ENCODE measurements at regions not wholly inside any gene's neighbourhood (a gene's known extent, or its start where the extent isn't known, plus 50 kb on each side); places are given as distances from the start of the nearest gene placed in this dataset.

GRCh38 chr3:190194506-190194905 is 73.8 kb upstream of the P3H2 start (continued):
- TF ChIP-seq ZBTB33 (IDR thresholded peaks at IDR 0.05) (no peak), ESRRA (IDR thresholded peaks at IDR 0.05; ENCODE audit: low read length) (no peak), IKZF1 (conservative IDR thresholded peaks at IDR 0.05) (no peak), TCF12 (IDR thresholded peaks at IDR 0.05; ENCODE audit: low read depth, low read length) (no peak), NR2C2 (IDR thresholded peaks at IDR 0.05; ENCODE audit: borderline replicate concordance, control insufficient read depth, insufficient read length, low read depth) (no peak), ZBED1 (IDR thresholded peaks at IDR 0.05; ENCODE audit: borderline replicate concordance) (no peak)

- peak; percentile 75 for ATAC-seq
- Histone ChIP-seq H3K27ac (ENCODE audit: control insufficient read depth, insufficient read depth) (no peak overlapping the region), H3K9me3 (replicated peaks; ENCODE audit: control insufficient read depth, insufficient read depth, low read length) (no peaks in the 10 kb centered on the region)
- TF ChIP-seq GABPA (IDR thresholded peaks at IDR 0.05; ENCODE audit: low read depth) (no peak), CHD2 (IDR thresholded peaks at IDR 0.05; ENCODE audit: borderline replicate concordance, low read depth, low read length) (no peak), TCF12 (IDR thresholded peaks at IDR 0.05; ENCODE audit: low read depth, low read length) (no peak), NFIC (IDR thresholded peaks at IDR 0.05; ENCODE audit: low read depth, low read length) (no peak), STAT3 (IDR thresholded peaks at IDR 0.05; ENCODE audit: low read depth, low read length) (no peak), CHD1 (IDR thresholded peaks at IDR 0.05; ENCODE audit: low read depth, low read length) (no peak), CUX1 (IDR thresholded peaks at IDR 0.05; ENCODE audit: insufficient replicate concordance, low read depth, low read length) (no peak), ATF2 (IDR thresholded peaks at IDR 0.05; ENCODE audit: low read length) (no peak), SIX5 (IDR thresholded peaks at IDR 0.05; ENCODE audit: low read depth, low read length, severe bottlenecking) (no peak), HDGF (IDR thresholded peaks at IDR 0.05) (no peak)
Measured at GRCh38 chr3:190193210-190193609, 72.5 kb upstream of the P3H2 start.

More at GRCh38 chr3:190193210-190193609, 72.5 kb upstream of the P3H2 start:
- Histone ChIP-seq H4K20me1 (ENCODE audit: control insufficient read depth, insufficient read depth) (no peaks in the 10 kb centered on the region), H3K9ac (ENCODE audit: control insufficient read depth, insufficient read depth, low read length) (no peak overlapping the region), H3K36me3 (ENCODE audit: control insufficient read depth in 2 of 2, insufficient read depth in 2 of 2, low read length in 1 of 2) (no peaks in the 10 kb centered on the region), H2AFZ (ENCODE audit: control insufficient read depth, low read depth, low read length) (no peak overlapping the region), H3K4me2 (ENCODE audit: control insufficient read depth, insufficient read depth) (no peak overlapping the region), H3K4me1 (ENCODE audit: control insufficient read depth, insufficient read depth, low read length) (no peaks in the 10 kb centered on the region), H3K79me2 (ENCODE audit: control insufficient read depth, insufficient read depth, low read length) (no peaks in the 10 kb centered on the region), H3K27me3 (replicated peaks in 1 of 2; ENCODE audit: control insufficient read depth in 2 of 2, insufficient read depth in 2 of 2, low read length in 1 of 2) (no peaks in the 10 kb centered on the region), H3K4me3 (no peak overlapping the region)
- FAIRE-seq (no peak), DNase-seq (ENCODE audit: low read depth, low spot score) (no peak)
- ChIA-PET CTCF (interaction anchor here (0.9 to 1.7 kb wide), 2 partner anchors 106 to 225 kb away, joined by 3 read pairs; no protein-coding TSS in a partner anchor), POLR2A (interaction anchor here (1.0 kb wide), 1 partner anchor 11 kb away, joined by 3 read pairs; no protein-coding TSS in a partner anchor), RAD21 (ENCODE audit: unreplicated experiment) (interaction anchor here (1.0 to 2.2 kb wide), 4 partner anchors 8 to 92 kb away, joined by 3 to 5 read pairs (median 4); partner anchors contain the start of gene P3H2), SMC1A (ENCODE audit: uncharacterized antibody, unreplicated experiment) (interaction anchor here (0.6 to 1.5 kb wide), 8 partner anchors 9 to 232 kb away, joined by 3 to 6 read pairs (median 4); no protein-coding TSS in a partner anchor)
- intact Hi-C loops (cut with micrococcal nuclease; ENCODE audit: unreplicated experiment) = no loop called here
- WGBS (ENCODE audit: insufficient coverage, insufficient replicate concordance, low lambda C conversion rate, missing lambda C conversion rate) = 19% methylated on average over 4 of the region's 4 CpGs
- in situ Hi-C loops (cut with MboI) = no loop called here
- BruUV-seq (replicated peaks) = no TSS peak

All from GM12878 (cell line).